HG03575 (cell line): ENCODE measurements at regions not wholly inside any gene's neighbourhood (a gene's known extent, or its start where the extent isn't known, plus 50 kb on each side); places are given as distances from the start of the nearest gene placed in this dataset.

Experiments
- ATAC-seq: cut with Tn5 transposase; IDR thresholded peaks from one replicate; pipeline ENCODE4 v1.9.1; 2021; ENCODE audit not compliant: unreplicated experiment, insufficient number of reproducible peaks, low FRiP score; ENCODE audit errors: extremely low read depth

- no peak for ATAC-seq
Measured at GRCh38 chr2:523698-524270, 153.4 kb downstream of the TMEM18 start.

DNA sequence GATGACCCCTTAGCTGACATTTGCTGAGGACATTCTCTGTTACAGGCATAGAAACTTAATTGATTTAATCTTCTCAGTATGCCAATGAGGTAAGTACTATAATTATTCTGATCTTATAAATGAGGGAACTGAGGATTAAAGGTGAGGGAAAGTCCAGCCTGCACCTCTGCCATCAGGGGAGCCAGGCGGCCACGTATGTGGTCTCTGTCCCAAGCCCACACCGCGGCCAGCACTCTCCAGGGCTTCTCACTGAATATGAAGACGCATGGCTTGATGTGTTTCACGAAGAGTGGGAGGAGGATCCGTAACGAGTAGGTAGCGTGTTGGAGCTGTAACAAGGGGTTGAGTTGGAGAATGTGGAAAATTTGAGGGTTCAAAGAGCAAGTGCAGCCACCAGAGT is 154.4 kb downstream of the TMEM18 start:
- ATAC-seq, result no peak

GRCh38 chr2:521853-522530 is 155.2 kb downstream of the TMEM18 start:
- no peak for ATAC-seq

- ATAC-seq, result no peak
Measured at GRCh38 chr2:520663-521340, 156.4 kb downstream of the TMEM18 start.

DNA sequence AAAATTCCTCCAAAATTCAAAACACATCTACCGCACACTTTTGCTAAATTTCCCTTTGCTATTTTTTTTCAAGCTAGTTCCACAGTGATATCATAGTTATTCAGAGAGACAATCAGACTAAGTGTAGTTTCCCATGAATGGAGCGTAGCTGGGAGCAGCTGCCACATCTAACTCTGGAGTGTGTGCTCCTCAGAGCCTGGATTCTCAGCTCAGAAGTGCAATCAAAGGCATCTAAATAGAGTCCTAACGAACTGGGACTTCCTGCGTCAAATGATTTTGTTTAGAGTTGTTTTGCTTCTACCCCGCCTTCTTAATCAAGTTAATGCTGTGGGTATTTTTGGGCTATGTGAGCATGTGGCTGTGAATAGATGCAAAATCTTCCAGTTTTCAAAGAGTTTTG is 160.3 kb downstream of the TMEM18 start:
- ATAC-seq, result no peak

GRCh38 chr2:516131-516530 is 161.1 kb downstream of the TMEM18 start:
- ATAC-seq, result no peak

GRCh38 chr2:515441-516127 is 161.6 kb downstream of the TMEM18 start:
- ATAC-seq, result no peak

DNA sequence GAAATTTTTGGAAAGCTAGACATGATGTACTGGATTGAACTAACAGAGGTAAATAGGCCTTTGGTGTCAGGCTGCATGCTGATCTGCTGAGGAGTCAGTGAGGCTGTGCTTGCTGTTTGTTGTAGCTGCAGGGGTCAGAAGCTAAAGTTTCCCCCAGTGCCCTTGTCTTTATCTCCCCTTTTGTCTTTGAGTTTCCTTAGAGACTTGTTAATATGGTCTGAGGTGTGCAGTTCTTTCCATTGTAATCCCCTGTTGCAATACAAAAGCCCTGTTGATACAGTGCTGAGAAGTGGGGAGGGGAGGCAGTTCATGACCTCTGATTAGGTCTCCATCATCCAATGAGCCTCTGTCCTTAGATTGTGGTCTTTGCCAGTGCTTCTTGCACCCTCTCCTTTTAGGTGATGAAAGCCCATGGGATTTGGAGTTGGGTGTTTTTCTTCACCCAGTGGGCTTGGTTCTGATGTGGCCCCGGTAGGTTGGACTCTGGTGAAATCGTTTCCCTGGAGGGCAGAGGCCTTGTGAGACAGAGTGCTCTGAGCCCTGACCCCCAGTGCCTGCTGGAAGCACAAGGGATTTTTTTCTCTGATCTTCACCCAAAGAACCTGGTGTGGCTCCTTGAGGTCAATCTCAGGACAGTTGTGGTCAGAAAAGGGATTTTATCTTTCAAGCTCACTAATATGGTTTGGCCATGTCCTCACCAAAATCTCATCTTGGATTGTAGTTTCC is 163.1 kb downstream of the TMEM18 start:
- no peak for ATAC-seq

DNA sequence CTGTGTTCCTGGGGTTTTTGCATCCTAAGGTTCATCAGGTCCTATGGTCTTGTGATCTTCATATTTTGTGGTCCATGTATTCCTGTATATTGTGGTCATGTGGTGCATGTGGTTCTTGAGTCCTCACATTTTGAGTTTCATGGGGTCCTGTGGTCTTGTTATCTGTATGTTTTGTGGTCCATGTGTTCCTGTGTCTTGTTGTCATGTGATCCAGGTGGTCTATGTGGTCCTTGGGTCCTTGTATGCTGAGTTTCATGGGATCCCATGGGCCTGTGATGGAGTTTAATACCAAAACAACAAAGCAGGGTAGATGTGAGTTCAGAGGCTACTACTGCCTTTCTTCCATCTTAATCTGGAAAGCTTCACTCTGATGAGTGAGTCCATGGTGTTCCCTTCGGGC is 166.4 kb downstream of the TMEM18 start:
- no peak for ATAC-seq

GRCh38 chr2:509888-510287 is 167.3 kb downstream of the TMEM18 start:
- ATAC-seq, result no peak

GRCh38 chr2:508121-508520 is 169.1 kb downstream of the TMEM18 start:
- ATAC-seq, result no peak

GRCh38 chr2:506866-507265 is 170.3 kb downstream of the TMEM18 start:
- no peak for ATAC-seq

DNA sequence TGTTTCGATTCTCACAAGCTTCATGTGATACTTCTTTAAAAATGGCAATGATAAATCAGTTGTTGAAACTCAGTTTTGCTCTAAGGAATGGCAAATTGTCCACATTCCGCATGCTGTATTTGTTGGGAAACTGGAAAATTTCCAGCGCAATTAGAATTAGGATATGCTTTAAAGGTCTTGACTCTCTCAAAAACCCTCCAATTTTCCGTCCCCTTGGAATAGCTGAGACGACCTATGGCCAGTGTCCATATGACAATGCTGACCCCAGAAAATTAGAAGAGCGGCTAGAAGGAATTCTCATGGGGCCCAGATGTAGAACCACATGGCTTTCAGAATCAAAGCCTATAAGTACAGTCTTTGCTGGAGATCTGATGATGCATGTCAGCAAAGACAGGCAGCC is 170.8 kb downstream of the TMEM18 start:
- no peak for ATAC-seq

- no peak for ATAC-seq
Measured at GRCh38 chr2:505941-506340, 171.3 kb downstream of the TMEM18 start.

- no peak for ATAC-seq
Measured at GRCh38 chr2:503288-503999, 173.8 kb downstream of the TMEM18 start.

DNA sequence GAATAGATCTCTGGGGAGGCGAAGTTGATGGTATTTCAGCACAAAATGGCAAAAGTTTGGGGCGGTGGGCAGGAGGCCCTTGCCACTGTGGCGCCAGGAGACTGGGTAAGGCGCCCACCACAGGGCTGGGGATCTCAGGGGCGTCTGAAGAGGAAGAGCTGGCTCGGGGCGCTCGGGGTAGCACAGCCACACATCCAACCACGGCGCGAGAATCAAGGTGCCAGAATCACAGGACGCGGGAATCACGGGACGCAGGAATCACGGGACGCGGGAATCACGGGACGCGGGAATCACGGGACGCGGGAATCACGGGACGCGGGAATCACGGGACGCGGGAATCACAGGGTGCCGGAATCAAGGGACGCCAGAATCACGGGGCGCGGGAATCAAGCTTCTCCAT is 174.4 kb downstream of the TMEM18 start:
- no peak for ATAC-seq

- no peak for ATAC-seq
Measured at GRCh38 chr2:501667-502066, 175.5 kb downstream of the TMEM18 start.

- no peak for ATAC-seq
Measured at GRCh38 chr2:501130-501529, 176.1 kb downstream of the TMEM18 start.

DNA sequence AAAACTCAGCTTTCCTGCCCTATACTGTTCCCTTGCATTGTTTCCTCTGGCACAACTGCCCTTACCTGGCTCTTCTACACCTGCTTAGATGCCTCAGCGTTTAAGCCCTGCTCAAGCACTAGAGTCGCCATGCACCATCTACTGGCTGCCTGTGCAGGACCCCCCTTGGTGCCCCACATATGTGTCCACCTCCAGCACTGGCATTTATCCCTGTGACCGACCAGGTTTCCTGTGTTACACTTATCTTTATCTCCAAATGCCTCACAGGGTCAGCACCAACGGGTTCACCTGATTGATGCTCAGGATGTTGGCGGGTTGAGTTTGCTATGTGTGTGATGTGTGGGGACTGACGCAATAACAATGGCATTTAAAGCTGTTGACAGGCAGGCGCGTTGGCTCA is 177.5 kb downstream of the TMEM18 start:
- ATAC-seq, result no peak
